Lower lobe of right lung (tissue), 2 donors: ENCODE measurements at regions not wholly inside any gene's neighbourhood (a gene's known extent, or its start where the extent isn't known, plus 50 kb on each side); places are given as distances from the start of the nearest gene placed in this dataset.

Experiments
- ATAC-seq, 2 donors: fragments of 200-7000 bp; cut with Tn5 transposase; one replicate each; pipeline ENCODE4 v1.9.1; 2020 to 2022; ENCODE audit warnings: mild to moderate bottlenecking in 2 of 2, moderate library complexity in 2 of 2
- DNase-seq: peaks from one replicate; pipeline ENCODE4 v3.0.0-alpha.2; 2020
- H3K27ac ChIP-seq: fragments of 200-600 bp; one replicate; pipeline ENCODE4 v1.8.0; 2022
- H3K27me3 ChIP-seq: fragments of 200-600 bp; one replicate; pipeline ENCODE4 v1.8.0; 2022; ENCODE audit warnings: low read depth
- H3K36me3 ChIP-seq: fragments of 200-600 bp; one replicate; pipeline ENCODE4 v1.8.0; 2022; ENCODE audit warnings: mild to moderate bottlenecking
- H3K4me1 ChIP-seq: fragments of 200-600 bp; one replicate; pipeline ENCODE4 v1.8.0; 2022
- H3K4me3 ChIP-seq: fragments of 200-600 bp; one replicate; pipeline ENCODE4 v1.8.0; 2022; ENCODE audit warnings: mild to moderate bottlenecking
- H3K9me3 ChIP-seq: fragments of 200-600 bp; one replicate; pipeline ENCODE4 v1.8.0; 2022
- intact Hi-C: fragments of 100-400 bp; cut with DNase I; formaldehyde crosslinking; loops from one replicate; pipeline ENCODE4 v1.11.0; 2022
- TF ChIP-seq, protein P1 (sequence below): fragments of 200-600 bp; IDR thresholded peaks from one replicate; pipeline ENCODE4 v1.8.0; 2022; ENCODE audit warnings: antibody characterized with exemption, mild to moderate bottlenecking
- donor health status: DM: no; HTN: yes; CAD: no; lungs with severe emphysema.

DNA sequence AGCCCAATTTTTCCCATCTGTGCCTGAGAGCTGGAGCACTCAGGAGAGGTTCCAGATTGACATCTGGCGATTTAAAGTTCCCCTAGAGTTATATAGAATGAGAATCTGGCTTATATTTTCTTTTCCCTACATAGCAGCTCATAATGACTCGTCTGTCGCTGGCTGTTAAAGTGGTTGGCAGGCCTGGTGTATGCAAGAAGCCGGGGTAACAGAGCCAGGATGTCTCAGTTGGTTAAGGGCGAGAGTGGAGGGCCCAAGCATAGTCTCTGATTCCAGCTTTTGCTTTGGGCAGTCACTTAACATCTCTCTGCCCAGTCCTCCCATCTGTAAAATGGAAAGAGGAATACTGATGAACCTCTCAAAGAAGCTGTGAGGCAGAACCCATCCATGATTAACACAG, 751.6 kb downstream of the NOVA1 start:
- no peaks in the 10 kb centered on the region for H3K9me3 ChIP-seq
- H3K4me3 ChIP-seq, result no peak overlapping the region
- intact Hi-C loops, result no loop called here
- TF ChIP-seq, protein P1, sequence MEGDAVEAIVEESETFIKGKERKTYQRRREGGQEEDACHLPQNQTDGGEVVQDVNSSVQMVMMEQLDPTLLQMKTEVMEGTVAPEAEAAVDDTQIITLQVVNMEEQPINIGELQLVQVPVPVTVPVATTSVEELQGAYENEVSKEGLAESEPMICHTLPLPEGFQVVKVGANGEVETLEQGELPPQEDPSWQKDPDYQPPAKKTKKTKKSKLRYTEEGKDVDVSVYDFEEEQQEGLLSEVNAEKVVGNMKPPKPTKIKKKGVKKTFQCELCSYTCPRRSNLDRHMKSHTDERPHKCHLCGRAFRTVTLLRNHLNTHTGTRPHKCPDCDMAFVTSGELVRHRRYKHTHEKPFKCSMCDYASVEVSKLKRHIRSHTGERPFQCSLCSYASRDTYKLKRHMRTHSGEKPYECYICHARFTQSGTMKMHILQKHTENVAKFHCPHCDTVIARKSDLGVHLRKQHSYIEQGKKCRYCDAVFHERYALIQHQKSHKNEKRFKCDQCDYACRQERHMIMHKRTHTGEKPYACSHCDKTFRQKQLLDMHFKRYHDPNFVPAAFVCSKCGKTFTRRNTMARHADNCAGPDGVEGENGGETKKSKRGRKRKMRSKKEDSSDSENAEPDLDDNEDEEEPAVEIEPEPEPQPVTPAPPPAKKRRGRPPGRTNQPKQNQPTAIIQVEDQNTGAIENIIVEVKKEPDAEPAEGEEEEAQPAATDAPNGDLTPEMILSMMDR, result no peak
- no peaks in the 10 kb centered on the region for H3K36me3 ChIP-seq
- no peak overlapping the region for H3K27ac ChIP-seq
- no peaks in the 10 kb centered on the region for H3K27me3 ChIP-seq
- no peaks in the 10 kb centered on the region for H3K4me1 ChIP-seq
- DNase-seq (no peak), ATAC-seq (no peak)

DNA sequence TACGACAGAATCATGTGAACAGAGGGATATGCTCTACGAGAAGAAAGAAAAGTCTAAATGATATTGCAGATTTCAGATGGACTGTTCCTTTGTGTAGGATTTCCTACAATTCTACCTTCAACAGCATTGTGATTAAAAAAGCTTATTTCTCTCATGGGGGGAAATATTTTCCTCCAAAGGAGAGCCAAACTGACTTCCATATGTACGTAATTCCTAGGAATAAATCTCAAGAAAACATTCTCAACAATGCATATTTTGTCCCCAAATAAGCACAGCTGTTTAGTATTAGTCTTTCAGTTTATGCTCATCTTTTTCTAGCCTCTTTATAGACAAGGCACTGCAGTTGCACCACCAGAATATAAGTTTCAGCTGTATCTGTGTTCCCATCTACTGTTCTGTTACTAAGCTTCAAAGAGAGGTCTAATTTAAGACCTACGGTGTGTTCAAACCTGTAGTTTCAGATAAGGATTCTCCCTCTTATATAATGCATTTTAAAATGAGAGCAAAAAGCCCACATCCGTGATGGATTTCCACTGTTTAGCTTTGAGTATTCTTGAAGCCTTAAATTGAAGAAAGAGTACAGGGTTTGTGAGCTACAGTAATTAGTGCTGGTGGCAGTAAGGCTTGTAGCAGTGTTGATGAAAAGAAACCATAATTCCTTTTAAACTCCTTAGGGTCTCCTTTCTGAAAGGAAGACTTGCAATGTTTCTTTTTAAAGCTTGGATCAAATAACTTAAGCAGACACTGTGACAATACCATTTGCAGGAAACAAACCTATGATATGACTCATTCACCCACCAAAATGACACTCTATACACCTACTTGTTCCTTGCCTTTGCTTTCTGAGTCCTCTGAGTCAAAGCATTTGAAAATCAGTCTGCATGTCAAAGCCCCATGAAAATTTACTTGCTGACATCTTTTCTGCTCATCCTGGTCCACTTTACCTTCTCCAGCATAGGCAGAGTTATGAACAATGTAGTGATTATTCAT, 754.1 kb downstream of the NOVA1 start:
- ATAC-seq (no peak), DNase-seq (no peak)
- TF ChIP-seq, protein P1, result no peak
- H3K27me3 ChIP-seq, result no peaks in the 10 kb centered on the region
- H3K27ac ChIP-seq, result no peak overlapping the region
- H3K36me3 ChIP-seq, result no peaks in the 10 kb centered on the region
- no peak overlapping the region for H3K4me3 ChIP-seq
- no peaks in the 10 kb centered on the region for H3K9me3 ChIP-seq
- intact Hi-C loops, result no loop called here
- no peaks in the 10 kb centered on the region for H3K4me1 ChIP-seq

DNA sequence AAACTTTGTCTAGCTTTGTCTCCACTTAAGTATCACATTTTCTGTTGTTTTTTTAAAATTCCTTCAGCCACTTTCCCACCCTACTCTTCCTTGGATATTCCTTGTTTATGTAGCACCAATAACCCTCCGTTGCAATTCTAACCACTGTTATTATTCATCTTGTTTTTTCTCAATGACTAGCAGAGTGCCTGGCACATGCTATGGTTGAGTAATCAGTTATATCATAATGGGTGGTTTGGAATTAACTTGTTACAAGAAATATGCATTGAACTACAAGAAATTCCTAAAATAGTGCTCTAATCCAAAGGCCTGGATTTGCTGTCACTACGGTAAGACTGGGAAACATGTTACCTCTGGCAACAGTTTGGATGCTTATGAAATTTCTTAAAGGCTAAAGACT, 756.6 kb downstream of the NOVA1 start:
- no peak overlapping the region for H3K27ac ChIP-seq
- ATAC-seq (no peak), DNase-seq (no peak)
- intact Hi-C loops, result no loop called here
- H3K9me3 ChIP-seq, result no peaks in the 10 kb centered on the region
- no peaks in the 10 kb centered on the region for H3K27me3 ChIP-seq
- TF ChIP-seq, protein P1, result no peak
- no peak overlapping the region for H3K4me3 ChIP-seq
- H3K36me3 ChIP-seq, result no peaks in the 10 kb centered on the region
- H3K4me1 ChIP-seq, result no peaks in the 10 kb centered on the region

DNA sequence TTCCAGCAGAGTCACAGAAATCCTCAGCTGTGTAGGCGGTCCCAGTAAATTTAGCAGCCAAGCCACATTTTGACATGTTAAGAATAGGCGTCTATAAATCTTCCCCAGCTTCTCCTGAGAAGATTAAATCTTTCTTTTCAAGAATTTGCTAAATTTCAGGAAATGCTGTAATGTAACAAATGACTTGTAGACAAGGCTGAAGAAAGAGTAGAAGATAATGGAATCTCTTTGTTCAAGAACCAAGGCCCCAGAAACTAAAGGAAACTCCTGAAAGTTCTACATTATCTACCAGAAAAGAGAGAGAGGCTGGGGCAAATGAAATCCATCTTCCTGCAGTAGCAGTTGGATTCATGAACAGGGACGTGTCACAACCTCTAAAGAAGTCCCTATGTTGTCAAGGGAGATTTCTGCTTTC, 760.3 kb downstream of the NOVA1 start:
- no peak for ATAC-seq
- no peak overlapping the region for H3K27ac ChIP-seq
- no peaks in the 10 kb centered on the region for H3K36me3 ChIP-seq
- TF ChIP-seq, protein P1, result no peak
- H3K4me1 ChIP-seq, result no peaks in the 10 kb centered on the region
- no peak for DNase-seq
- intact Hi-C loops, result no loop called here
- no peak overlapping the region for H3K4me3 ChIP-seq
- no peaks in the 10 kb centered on the region for H3K9me3 ChIP-seq
- H3K27me3 ChIP-seq, result no peaks in the 10 kb centered on the region

DNA sequence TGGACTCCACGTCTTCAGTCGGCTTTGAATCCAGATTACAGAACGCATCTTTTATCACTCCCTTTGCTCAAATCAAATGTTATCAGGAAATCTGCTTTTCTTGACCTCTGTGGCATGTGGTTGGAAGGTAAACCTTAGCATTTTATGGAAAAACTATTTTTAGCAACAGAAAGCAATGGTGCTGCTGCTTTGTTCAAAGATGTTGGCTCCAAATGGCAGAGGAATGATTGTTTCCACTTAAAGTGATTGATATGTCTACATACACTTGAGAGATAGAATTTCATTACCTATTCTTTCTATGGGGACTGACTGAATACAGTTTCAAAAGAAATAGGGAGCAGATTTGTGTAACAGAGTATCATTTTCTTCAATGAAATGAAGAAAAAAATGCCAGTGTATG, 761.2 kb downstream of the NOVA1 start:
- ATAC-seq, result no peak
- no peaks in the 10 kb centered on the region for H3K9me3 ChIP-seq
- TF ChIP-seq, protein P1, result no peak
- DNase-seq, result no peak
- no peaks in the 10 kb centered on the region for H3K4me1 ChIP-seq
- no peaks in the 10 kb centered on the region for H3K27me3 ChIP-seq
- H3K4me3 ChIP-seq, result no peak overlapping the region
- no peaks in the 10 kb centered on the region for H3K36me3 ChIP-seq
- H3K27ac ChIP-seq, result no peak overlapping the region
- intact Hi-C loops, result no loop called here
